CD4-positive, CD25-positive, alpha-beta regulatory T cell (primary cell): ENCODE measurements at regions not wholly inside any gene's neighbourhood (a gene's known extent, or its start where the extent isn't known, plus 50 kb on each side); places are given as distances from the start of the nearest gene placed in this dataset.

Source experiments
- ATAC-seq, 2 donors: fragments of 150-1000 bp; cut with Tn5 transposase; one replicate each; pipeline ENCODE4 v1.10.0; 2021; ENCODE audit warnings: low read depth in 2 of 2, moderate number of reproducible peaks in 2 of 2, moderate library complexity in 1 of 2
- DNase-seq, 3 donors: peaks; one replicate each; pipeline versions ENCODE4 v3.0.0 to v3.0.0-alpha.2; 2012 to 2022; ENCODE audit warnings: mixed read lengths in 1 of 3
- H3K27ac ChIP-seq: one replicate; pipeline ENCODE4 v1.7.0; 2013; ENCODE audit warnings: mild to moderate bottlenecking, low read length; ENCODE audit not compliant: insufficient read depth, poor library complexity, severe bottlenecking
- H3K27me3 ChIP-seq: one replicate; pipeline ENCODE4 v1.7.0; 2013; ENCODE audit warnings: low read length; ENCODE audit not compliant: control insufficient read depth, insufficient read depth
- H3K36me3 ChIP-seq: one replicate; pipeline ENCODE4 v1.7.0; 2013; ENCODE audit warnings: mild to moderate bottlenecking, low read length, moderate library complexity; ENCODE audit not compliant: control insufficient read depth, insufficient read depth
- H3K4me1 ChIP-seq: 2 replicates; pipeline ENCODE4 v1.7.0; 2013; ENCODE audit warnings: mild to moderate bottlenecking, low read length; ENCODE audit not compliant: insufficient read depth, control insufficient read depth, poor library complexity, severe bottlenecking
- H3K4me3 ChIP-seq: one replicate; pipeline ENCODE4 v1.7.0; 2013; ENCODE audit warnings: low read depth, mild to moderate bottlenecking, low read length, moderate library complexity
- H3K9me3 ChIP-seq, 2 experiments: 1 replicate in 1 of 2; 2 replicates in 1 of 2; pipeline ENCODE4 v1.7.0; 2013; ENCODE audit warnings: low read length in 2 of 2, mild to moderate bottlenecking in 1 of 2, moderate library complexity in 1 of 2; ENCODE audit not compliant: control insufficient read depth in 2 of 2
- H3K27ac Mint-ChIP-seq, 3 donors: one replicate each; pipeline ENCODE4 v1.8.0; 2020 to 2022; ENCODE audit warnings: mild to moderate bottlenecking in 3 of 3, mixed read lengths in 3 of 3, moderate library complexity in 2 of 3
- H3K27me3 Mint-ChIP-seq: one replicate; pipeline ENCODE4 v1.8.0; 2022; ENCODE audit warnings: mild to moderate bottlenecking, mixed read lengths
- H3K36me3 Mint-ChIP-seq: one replicate; pipeline ENCODE4 v1.8.0; 2020; ENCODE audit warnings: mixed read lengths
- H3K4me1 Mint-ChIP-seq, 4 donors: one replicate each; pipeline ENCODE4 v1.8.0; 2020 to 2022; ENCODE audit warnings: mixed read lengths in 4 of 4, mild to moderate bottlenecking in 1 of 4
- H3K4me3 Mint-ChIP-seq, 4 donors: one replicate each; pipeline ENCODE4 v1.8.0; 2020 to 2022; ENCODE audit warnings: mild to moderate bottlenecking in 4 of 4, mixed read lengths in 4 of 4, moderate library complexity in 3 of 4
- H3K9me3 Mint-ChIP-seq, 7 donors: one replicate each; pipeline ENCODE4 v1.8.0; 2020 to 2022; ENCODE audit warnings: mixed read lengths in 7 of 7, mild to moderate bottlenecking in 3 of 7, moderate library complexity in 2 of 7

GRCh38 chr3:177835008-177835407 is 637.7 kb upstream of the TBL1XR1 start:
- Mint-ChIP-seq H3K27ac (no peak overlapping the region), H3K9me3 (no peaks in the 10 kb centered on the region), H3K4me3 (no peak overlapping the region), H3K4me1 (peaks cover 0 to 2% (median 0%) of the 10 kb centered on the region in 4 donors), H3K36me3 (no peaks in the 10 kb centered on the region), H3K27me3 (no peaks in the 10 kb centered on the region)
- Histone ChIP-seq H3K36me3 (no peaks in the 10 kb centered on the region), H3K27me3 (no peaks in the 10 kb centered on the region), H3K9me3 (no peaks in the 10 kb centered on the region), H3K4me1 (no peaks in the 10 kb centered on the region), H3K4me3 (no peak overlapping the region), H3K27ac (no peak overlapping the region)
- ATAC-seq (no peak), DNase-seq (no peak)

- ATAC-seq: no peak
- H3K9me3 ChIP-seq: no peaks in the 10 kb centered on the region
- H3K27me3 Mint-ChIP-seq: no peaks in the 10 kb centered on the region
These were observed 638.6 kb upstream of the TBL1XR1 start for GRCh38 chr3:177835917-177836316.

GRCh38 chr3:177836671-177837070 is 639.4 kb upstream of the TBL1XR1 start:
- Histone ChIP-seq H3K4me1 (no peaks in the 10 kb centered on the region), H3K36me3 (no peaks in the 10 kb centered on the region), H3K27ac (no peak overlapping the region), H3K27me3 (no peaks in the 10 kb centered on the region), H3K9me3 (no peaks in the 10 kb centered on the region), H3K4me3 (no peak overlapping the region)
- Mint-ChIP-seq H3K27ac (no peak overlapping the region), H3K4me3 (no peak overlapping the region), H3K27me3 (no peaks in the 10 kb centered on the region), H3K4me1 (peaks cover 0 to 2% (median 0%) of the 10 kb centered on the region in 4 donors), H3K9me3 (no peaks in the 10 kb centered on the region), H3K36me3 (no peaks in the 10 kb centered on the region)
- ATAC-seq (no peak), DNase-seq (no peak)

More at GRCh38 chr3:177835917-177836316, 638.6 kb upstream of the TBL1XR1 start:
- Histone ChIP-seq H3K27ac (no peak overlapping the region), H3K27me3 (no peaks in the 10 kb centered on the region), H3K4me1 (no peaks in the 10 kb centered on the region), H3K4me3 (no peak overlapping the region), H3K36me3 (no peaks in the 10 kb centered on the region)
- no peak for DNase-seq
- H3K36me3 Mint-ChIP-seq: no peaks in the 10 kb centered on the region
- H3K4me1 Mint-ChIP-seq: peaks cover 0 to 2% (median 0%) of the 10 kb centered on the region in 4 donors
- H3K4me3 Mint-ChIP-seq: no peak overlapping the region
- H3K27ac Mint-ChIP-seq: no peak overlapping the region
- H3K9me3 Mint-ChIP-seq: no peaks in the 10 kb centered on the region

GRCh38 chr3:177837951-177838655 is 640.8 kb upstream of the TBL1XR1 start:
- DNase-seq: no peak
- no peak for ATAC-seq
- H3K27me3 ChIP-seq: no peaks in the 10 kb centered on the region
- H3K27ac ChIP-seq: no peak overlapping the region
- H3K9me3 ChIP-seq: no peaks in the 10 kb centered on the region
- Mint-ChIP-seq H3K4me3 (no peak overlapping the region), H3K4me1 (peaks cover 0 to 2% (median 0%) of the 10 kb centered on the region in 4 donors), H3K9me3 (no peaks in the 10 kb centered on the region), H3K27ac (no peak overlapping the region), H3K36me3 (no peaks in the 10 kb centered on the region), H3K27me3 (no peaks in the 10 kb centered on the region)
- no peaks in the 10 kb centered on the region for H3K36me3 ChIP-seq
- no peaks in the 10 kb centered on the region for H3K4me1 ChIP-seq
- no peak overlapping the region for H3K4me3 ChIP-seq

DNA sequence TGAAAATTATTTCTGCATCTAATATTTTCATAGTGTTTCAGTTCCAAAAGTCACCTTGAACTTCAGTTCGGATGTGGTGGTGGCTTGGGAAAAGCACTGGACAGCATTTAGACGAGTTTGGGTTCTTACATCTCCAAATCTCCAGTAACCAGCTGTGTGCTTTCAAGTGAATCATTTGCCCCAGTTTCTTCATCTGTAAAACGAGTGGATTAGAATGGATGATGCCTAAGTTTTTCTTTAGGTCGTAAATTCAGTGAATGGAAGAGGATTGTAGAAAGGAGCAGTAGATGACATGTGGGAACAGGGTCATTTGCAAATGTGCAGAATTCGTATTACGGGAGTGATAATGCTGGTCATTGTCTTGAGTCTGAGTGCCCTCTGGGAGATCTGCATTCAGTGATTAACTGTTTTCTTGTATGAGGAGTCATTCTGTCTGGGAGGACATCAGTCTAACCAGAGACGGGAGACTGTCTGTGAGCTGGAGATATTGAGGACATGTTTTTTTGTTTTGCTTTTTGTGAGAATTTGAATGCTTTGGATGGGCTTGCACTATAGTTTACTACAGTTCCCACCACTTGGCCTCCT is 641.6 kb upstream of the TBL1XR1 start:
- H3K4me3 ChIP-seq: no peak overlapping the region
- H3K4me1 ChIP-seq: no peaks in the 10 kb centered on the region
- no peaks in the 10 kb centered on the region for H3K9me3 ChIP-seq
- ATAC-seq (no peak), DNase-seq (no peak)
- H3K36me3 Mint-ChIP-seq: no peaks in the 10 kb centered on the region
- H3K27ac Mint-ChIP-seq: no peak overlapping the region
- H3K27me3 ChIP-seq: no peaks in the 10 kb centered on the region
- no peaks in the 10 kb centered on the region for H3K36me3 ChIP-seq
- no peak overlapping the region for H3K4me3 Mint-ChIP-seq
- H3K4me1 Mint-ChIP-seq: no peaks in the 10 kb centered on the region
- H3K27ac ChIP-seq: no peak overlapping the region
- H3K27me3 Mint-ChIP-seq: no peaks in the 10 kb centered on the region
- H3K9me3 Mint-ChIP-seq: no peaks in the 10 kb centered on the region

- no peak overlapping the region for H3K4me3 Mint-ChIP-seq
- no peaks in the 10 kb centered on the region for H3K36me3 Mint-ChIP-seq
- H3K27ac Mint-ChIP-seq: no peak overlapping the region
- Histone ChIP-seq H3K9me3 (no peaks in the 10 kb centered on the region), H3K4me1 (no peaks in the 10 kb centered on the region), H3K27ac (no peak overlapping the region), H3K4me3 (no peak overlapping the region), H3K27me3 (no peaks in the 10 kb centered on the region), H3K36me3 (no peaks in the 10 kb centered on the region)
- H3K27me3 Mint-ChIP-seq: peaks cover 4% of the 10 kb centered on the region
- DNase-seq (no peak), ATAC-seq (no peak)
- H3K9me3 Mint-ChIP-seq: peaks cover 0 to 2% (median 0%) of the 10 kb centered on the region in 7 donors
- H3K4me1 Mint-ChIP-seq: no peaks in the 10 kb centered on the region
These were observed 645.0 kb upstream of the TBL1XR1 start for GRCh38 chr3:177842302-177842701.

GRCh38 chr3:177842743-177843734 is 645.8 kb upstream of the TBL1XR1 start:
- Mint-ChIP-seq H3K36me3 (no peaks in the 10 kb centered on the region), H3K4me1 (no peaks in the 10 kb centered on the region), H3K4me3 (no peak overlapping the region), H3K27me3 (peaks cover 4% of the 10 kb centered on the region), H3K9me3 (peaks cover 0 to 2% (median 0%) of the 10 kb centered on the region in 7 donors), H3K27ac (no peak overlapping the region)
- DNase-seq (no peak), ATAC-seq (no peak)
- H3K4me3 ChIP-seq: no peak overlapping the region
- no peaks in the 10 kb centered on the region for H3K4me1 ChIP-seq
- no peaks in the 10 kb centered on the region for H3K9me3 ChIP-seq
- no peaks in the 10 kb centered on the region for H3K27me3 ChIP-seq
- no peaks in the 10 kb centered on the region for H3K36me3 ChIP-seq
- no peak overlapping the region for H3K27ac ChIP-seq
